ENCODE measurements at regions not wholly inside any gene's neighbourhood (a gene's known extent, or its start where the extent isn't known, plus 50 kb on each side); places are given as distances from the start of the nearest gene placed in this dataset.

- Histone ChIP-seq H3K9ac (ENCODE audit: low read length) (no peak overlapping the region), H3K27me3 (replicated peaks; ENCODE audit: control insufficient read depth, insufficient read depth, low read length) (no peaks in the 10 kb centered on the region), H3K4me1 (ENCODE audit: control insufficient read depth, insufficient read depth, low read length) (peaks cover 3% of the 10 kb centered on the region), H3K36me3 (ENCODE audit: control insufficient read depth, insufficient read depth, low read length, severe bottlenecking) (no peaks in the 10 kb centered on the region), H3K9me3 (ENCODE audit: control insufficient read depth, low read length) (peaks cover 5% of the 10 kb centered on the region), H3K4me3 (ENCODE audit: low read length) (no peak overlapping the region)
- DNase-seq (ENCODE audit: low read depth): no peak
Measured at GRCh38 chr20:16220826-16221225, 352.4 kb downstream of the KIF16B start.

GRCh38 chr20:16219182-16219581 is 354.1 kb downstream of the KIF16B start:
- DNase-seq (ENCODE audit: low read depth): no peak
- Histone ChIP-seq H3K9me3 (ENCODE audit: control insufficient read depth, low read length) (peaks cover 5% of the 10 kb centered on the region), H3K27me3 (replicated peaks; ENCODE audit: control insufficient read depth, insufficient read depth, low read length) (no peaks in the 10 kb centered on the region), H3K4me1 (ENCODE audit: control insufficient read depth, insufficient read depth, low read length) (no peaks in the 10 kb centered on the region), H3K36me3 (ENCODE audit: control insufficient read depth, insufficient read depth, low read length, severe bottlenecking) (no peaks in the 10 kb centered on the region), H3K9ac (ENCODE audit: low read length) (no peak overlapping the region), H3K4me3 (ENCODE audit: low read length) (no peak overlapping the region)

GRCh38 chr20:16216914-16217230 is 356.4 kb downstream of the KIF16B start:
- Histone ChIP-seq H3K36me3 (ENCODE audit: control insufficient read depth, insufficient read depth, low read length, severe bottlenecking) (no peaks in the 10 kb centered on the region), H3K9me3 (ENCODE audit: control insufficient read depth, low read length) (peaks cover 5% of the 10 kb centered on the region), H3K4me3 (ENCODE audit: low read length) (no peak overlapping the region), H3K4me1 (ENCODE audit: control insufficient read depth, insufficient read depth, low read length) (peaks cover under 1% of the 10 kb centered on the region), H3K27me3 (replicated peaks; ENCODE audit: control insufficient read depth, insufficient read depth, low read length) (no peaks in the 10 kb centered on the region), H3K9ac (ENCODE audit: low read length) (no peak overlapping the region)
- DNase-seq (ENCODE audit: low read depth): no peak

GRCh38 chr20:16216227-16216913 is 356.9 kb downstream of the KIF16B start:
- Histone ChIP-seq H3K36me3 (ENCODE audit: control insufficient read depth, insufficient read depth, low read length, severe bottlenecking) (no peaks in the 10 kb centered on the region), H3K4me1 (ENCODE audit: control insufficient read depth, insufficient read depth, low read length) (peaks cover 6% of the 10 kb centered on the region), H3K9ac (ENCODE audit: low read length) (no peak overlapping the region), H3K9me3 (ENCODE audit: control insufficient read depth, low read length) (peaks cover 5% of the 10 kb centered on the region), H3K27me3 (replicated peaks; ENCODE audit: control insufficient read depth, insufficient read depth, low read length) (no peaks in the 10 kb centered on the region), H3K4me3 (ENCODE audit: low read length) (no peak overlapping the region)
- DNase-seq (ENCODE audit: low read depth): no peak

GRCh38 chr20:16215041-16215440 is 358.2 kb downstream of the KIF16B start:
- no peaks in the 10 kb centered on the region for H3K36me3 ChIP-seq (ENCODE audit: control insufficient read depth, insufficient read depth, low read length, severe bottlenecking)
- no peak overlapping the region for H3K9ac ChIP-seq (ENCODE audit: low read length)
- DNase-seq (ENCODE audit: low read depth): peak; percentile 12
- no peaks in the 10 kb centered on the region for H3K9me3 ChIP-seq (ENCODE audit: control insufficient read depth, low read length)
- no peak overlapping the region for H3K4me3 ChIP-seq (ENCODE audit: low read length)
- H3K27me3 ChIP-seq (replicated peaks; ENCODE audit: control insufficient read depth, insufficient read depth, low read length): no peaks in the 10 kb centered on the region
- peaks cover 10% of the 10 kb centered on the region for H3K4me1 ChIP-seq (ENCODE audit: control insufficient read depth, insufficient read depth, low read length)

- H3K4me1 ChIP-seq (ENCODE audit: control insufficient read depth, insufficient read depth, low read length): peaks cover 15% of the 10 kb centered on the region
- no peaks in the 10 kb centered on the region for H3K9me3 ChIP-seq (ENCODE audit: control insufficient read depth, low read length)
- H3K9ac ChIP-seq (ENCODE audit: low read length): no peak overlapping the region
- no peaks in the 10 kb centered on the region for H3K27me3 ChIP-seq (replicated peaks; ENCODE audit: control insufficient read depth, insufficient read depth, low read length)
- no peak for DNase-seq (ENCODE audit: low read depth)
- no peaks in the 10 kb centered on the region for H3K36me3 ChIP-seq (ENCODE audit: control insufficient read depth, insufficient read depth, low read length, severe bottlenecking)
- no peak overlapping the region for H3K4me3 ChIP-seq (ENCODE audit: low read length)
Measured at GRCh38 chr20:16212790-16213189, 360.5 kb downstream of the KIF16B start.

- DNase-seq (ENCODE audit: low read depth): peak; percentile 64
- H3K9me3 ChIP-seq (ENCODE audit: control insufficient read depth, low read length): no peaks in the 10 kb centered on the region
- no peak overlapping the region for H3K4me3 ChIP-seq (ENCODE audit: low read length)
Measured at GRCh38 chr20:16209951-16210361, 363.3 kb downstream of the KIF16B start.

GRCh38 chr20:16209357-16209756 is 363.9 kb downstream of the KIF16B start:
- H3K9me3 ChIP-seq (ENCODE audit: control insufficient read depth, low read length): no peaks in the 10 kb centered on the region
- H3K9ac ChIP-seq (ENCODE audit: low read length): peak overlapping the region; percentile 21
- H3K36me3 ChIP-seq (ENCODE audit: control insufficient read depth, insufficient read depth, low read length, severe bottlenecking): no peaks in the 10 kb centered on the region
- peaks cover 15% of the 10 kb centered on the region for H3K4me1 ChIP-seq (ENCODE audit: control insufficient read depth, insufficient read depth, low read length)
- DNase-seq (ENCODE audit: low read depth): peak; percentile 14
- no peaks in the 10 kb centered on the region for H3K27me3 ChIP-seq (replicated peaks; ENCODE audit: control insufficient read depth, insufficient read depth, low read length)
- H3K4me3 ChIP-seq (ENCODE audit: low read length): no peak overlapping the region

More at GRCh38 chr20:16209951-16210361, 363.3 kb downstream of the KIF16B start:
- no peaks in the 10 kb centered on the region for H3K27me3 ChIP-seq (replicated peaks; ENCODE audit: control insufficient read depth, insufficient read depth, low read length)
- peaks cover 15% of the 10 kb centered on the region for H3K4me1 ChIP-seq (ENCODE audit: control insufficient read depth, insufficient read depth, low read length)
- H3K9ac ChIP-seq (ENCODE audit: low read length): peak overlapping the region; percentile 29
- no peaks in the 10 kb centered on the region for H3K36me3 ChIP-seq (ENCODE audit: control insufficient read depth, insufficient read depth, low read length, severe bottlenecking)

GRCh38 chr20:16208443-16208842 is 364.8 kb downstream of the KIF16B start:
- Histone ChIP-seq H3K4me1 (ENCODE audit: control insufficient read depth, insufficient read depth, low read length) (peaks cover 15% of the 10 kb centered on the region), H3K9ac (ENCODE audit: low read length) (no peak overlapping the region), H3K9me3 (ENCODE audit: control insufficient read depth, low read length) (no peaks in the 10 kb centered on the region), H3K27me3 (replicated peaks; ENCODE audit: control insufficient read depth, insufficient read depth, low read length) (no peaks in the 10 kb centered on the region), H3K4me3 (ENCODE audit: low read length) (no peak overlapping the region), H3K36me3 (ENCODE audit: control insufficient read depth, insufficient read depth, low read length, severe bottlenecking) (no peaks in the 10 kb centered on the region)
- no peak for DNase-seq (ENCODE audit: low read depth)

- DNase-seq (ENCODE audit: low read depth): no peak
- Histone ChIP-seq H3K27me3 (replicated peaks; ENCODE audit: control insufficient read depth, insufficient read depth, low read length) (no peaks in the 10 kb centered on the region), H3K4me1 (ENCODE audit: control insufficient read depth, insufficient read depth, low read length) (peaks cover 14% of the 10 kb centered on the region), H3K9ac (ENCODE audit: low read length) (no peak overlapping the region), H3K36me3 (ENCODE audit: control insufficient read depth, insufficient read depth, low read length, severe bottlenecking) (no peaks in the 10 kb centered on the region), H3K9me3 (ENCODE audit: control insufficient read depth, low read length) (no peaks in the 10 kb centered on the region), H3K4me3 (ENCODE audit: low read length) (no peak overlapping the region)
Measured at GRCh38 chr20:16206817-16207216, 366.4 kb downstream of the KIF16B start.

GRCh38 chr20:16205507-16205906 is 367.7 kb downstream of the KIF16B start:
- Histone ChIP-seq H3K9me3 (ENCODE audit: control insufficient read depth, low read length) (no peaks in the 10 kb centered on the region), H3K27me3 (replicated peaks; ENCODE audit: control insufficient read depth, insufficient read depth, low read length) (no peaks in the 10 kb centered on the region), H3K36me3 (ENCODE audit: control insufficient read depth, insufficient read depth, low read length, severe bottlenecking) (no peaks in the 10 kb centered on the region), H3K4me3 (ENCODE audit: low read length) (no peak overlapping the region), H3K4me1 (ENCODE audit: control insufficient read depth, insufficient read depth, low read length) (peaks cover 5% of the 10 kb centered on the region), H3K9ac (ENCODE audit: low read length) (no peak overlapping the region)
- no peak for DNase-seq (ENCODE audit: low read depth)

- Histone ChIP-seq H3K9ac (ENCODE audit: low read length) (no peak overlapping the region), H3K4me3 (ENCODE audit: low read length) (no peak overlapping the region)
Measured at GRCh38 chr20:16203096-16203495, 370.2 kb downstream of the KIF16B start.

More at GRCh38 chr20:16203096-16203495, 370.2 kb downstream of the KIF16B start:
- no peaks in the 10 kb centered on the region for H3K36me3 ChIP-seq (ENCODE audit: control insufficient read depth, insufficient read depth, low read length, severe bottlenecking)
- H3K27me3 ChIP-seq (replicated peaks; ENCODE audit: control insufficient read depth, insufficient read depth, low read length): no peaks in the 10 kb centered on the region
- H3K9me3 ChIP-seq (ENCODE audit: control insufficient read depth, low read length): peaks cover 5% of the 10 kb centered on the region
- no peak for DNase-seq (ENCODE audit: low read depth)
- no peaks in the 10 kb centered on the region for H3K4me1 ChIP-seq (ENCODE audit: control insufficient read depth, insufficient read depth, low read length)

Measured in adipocyte (in vitro differentiated cells).